ENCODE measurements at regions not wholly inside any gene's neighbourhood (a gene's known extent, or its start where the extent isn't known, plus 50 kb on each side); places are given as distances from the start of the nearest gene placed in this dataset.

GRCh38 chr4:184282895-184283654 lies 65.4 kb upstream of the ENPP6 start:
- no peaks in the 10 kb centered on the region for H4K20me1 ChIP-seq (replicated peaks in 1 of 2; ENCODE audit: control insufficient read depth in 1 of 2, insufficient read depth in 2 of 2, low read length in 2 of 2)
- H3K4me3 ChIP-seq (ENCODE audit: extremely low read depth in 1 of 4, insufficient read depth in 2 of 4, low read depth in 3 of 4, low read length in 4 of 4): no peak overlapping the region
- H3K9me3 ChIP-seq (ENCODE audit: insufficient read depth in 2 of 2, low read depth in 1 of 2, low read length in 1 of 2): no peaks in the 10 kb centered on the region
- no peak overlapping the region for H3K27ac ChIP-seq (ENCODE audit: low read depth, low read length)
- no peaks in the 10 kb centered on the region for H3K27me3 ChIP-seq (replicated peaks in 1 of 4; ENCODE audit: control insufficient read depth in 3 of 4, extremely low read depth in 1 of 4, insufficient read depth in 3 of 4, low read length in 3 of 4)
- no peak overlapping the region for H3K56ac ChIP-seq (replicated peaks; ENCODE audit: insufficient read length, low read depth, low read length)
- no peak overlapping the region for H4K8ac ChIP-seq (ENCODE audit: extremely low read depth, insufficient read depth, low read length)
- DNase-seq (ENCODE audit: low read depth in 1 of 2, low spot score in 2 of 2): no peak
- H2BK15ac ChIP-seq (ENCODE audit: low read length): no peak overlapping the region
- H3K9ac ChIP-seq (replicated peaks in 1 of 4; ENCODE audit: extremely low read depth in 1 of 4, low read depth in 3 of 4, low read length in 3 of 4): no peak overlapping the region
- no peaks in the 10 kb centered on the region for H3K79me2 ChIP-seq (ENCODE audit: control insufficient read depth in 1 of 2, insufficient read depth in 2 of 2, low read length in 2 of 2)
- H3K23ac ChIP-seq (ENCODE audit: insufficient read length): no peak overlapping the region
- POLR2A ChIA-PET (ENCODE audit: partially characterized antibody): no interaction called here
- no peak overlapping the region for H2BK20ac ChIP-seq (ENCODE audit: low read length)
- FAIRE-seq: no peak
- no peak overlapping the region for H2BK5ac ChIP-seq (ENCODE audit: low read depth, low read length)
- no peaks in the 10 kb centered on the region for H3K79me1 ChIP-seq (ENCODE audit: low read depth, low read length)
- H3K4me1 ChIP-seq (replicated peaks in 1 of 4; ENCODE audit: control insufficient read depth in 3 of 4, insufficient read depth in 4 of 4, low read length in 3 of 4): peaks cover 0 to 4% (median 0%) of the 10 kb centered on the region in 4 experiments; a peak in 2 of 7 replicates
- H3K4me2 ChIP-seq (ENCODE audit: insufficient read depth in 1 of 2, low read depth in 2 of 2, low read length in 2 of 2): no peak overlapping the region
- no peak overlapping the region for H2BK120ac ChIP-seq (replicated peaks; ENCODE audit: low read depth, low read length)
- no peak overlapping the region for H3K14ac ChIP-seq (ENCODE audit: insufficient read length)
- H2BK12ac ChIP-seq (ENCODE audit: low read depth, low read length): no peak overlapping the region
- no peak overlapping the region for H3K18ac ChIP-seq (ENCODE audit: extremely low read depth, low read length)
- no peak overlapping the region for H2AK5ac ChIP-seq (ENCODE audit: low read depth, low read length)
- no peaks in the 10 kb centered on the region for H3K36me3 ChIP-seq (ENCODE audit: control insufficient read depth in 2 of 4, insufficient read depth in 4 of 4, low read length in 3 of 4)
- no peak overlapping the region for H3K4ac ChIP-seq (replicated peaks; ENCODE audit: insufficient read length, low read depth, low read length)
- 95% methylated on average over 9 of the region's 9 CpGs; no CpG with 5 or more reads in 1 of the 2 experiments for WGBS, 2 experiments (ENCODE audit: extremely low coverage in 1 of 2, insufficient coverage in 1 of 2, insufficient read length in 1 of 2, insufficient replicate concordance in 2 of 2, low coverage in 1 of 2, low lambda C conversion rate in 2 of 2, missing lambda C conversion rate in 1 of 2)
- H4K91ac ChIP-seq (replicated peaks; ENCODE audit: insufficient read length, low read length): no peak overlapping the region
- no peak overlapping the region for H4K5ac ChIP-seq (ENCODE audit: insufficient read length, low read depth, low read length)
- no peaks in the 10 kb centered on the region for H3K23me2 ChIP-seq (ENCODE audit: low read depth, low read length)
- CTCF ChIA-PET (ENCODE audit: partially characterized antibody): interaction anchor here (0.8 to 2.2 kb wide), 6 partner anchors 9 to 376 kb away, joined by 3 to 6 read pairs (median 3); no protein-coding TSS in a partner anchor
- H2AFZ ChIP-seq (ENCODE audit: low read length): no peak overlapping the region
- TF ChIP-seq, protein P1, sequence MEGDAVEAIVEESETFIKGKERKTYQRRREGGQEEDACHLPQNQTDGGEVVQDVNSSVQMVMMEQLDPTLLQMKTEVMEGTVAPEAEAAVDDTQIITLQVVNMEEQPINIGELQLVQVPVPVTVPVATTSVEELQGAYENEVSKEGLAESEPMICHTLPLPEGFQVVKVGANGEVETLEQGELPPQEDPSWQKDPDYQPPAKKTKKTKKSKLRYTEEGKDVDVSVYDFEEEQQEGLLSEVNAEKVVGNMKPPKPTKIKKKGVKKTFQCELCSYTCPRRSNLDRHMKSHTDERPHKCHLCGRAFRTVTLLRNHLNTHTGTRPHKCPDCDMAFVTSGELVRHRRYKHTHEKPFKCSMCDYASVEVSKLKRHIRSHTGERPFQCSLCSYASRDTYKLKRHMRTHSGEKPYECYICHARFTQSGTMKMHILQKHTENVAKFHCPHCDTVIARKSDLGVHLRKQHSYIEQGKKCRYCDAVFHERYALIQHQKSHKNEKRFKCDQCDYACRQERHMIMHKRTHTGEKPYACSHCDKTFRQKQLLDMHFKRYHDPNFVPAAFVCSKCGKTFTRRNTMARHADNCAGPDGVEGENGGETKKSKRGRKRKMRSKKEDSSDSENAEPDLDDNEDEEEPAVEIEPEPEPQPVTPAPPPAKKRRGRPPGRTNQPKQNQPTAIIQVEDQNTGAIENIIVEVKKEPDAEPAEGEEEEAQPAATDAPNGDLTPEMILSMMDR (IDR thresholded peaks at IDR 0.05; ENCODE audit: control extremely low read depth in 1 of 3, insufficient read depth in 1 of 3, low read depth in 1 of 3, low read length in 3 of 3): no peak
- TF ChIP-seq SP4 (IDR thresholded peaks at IDR 0.05; ENCODE audit: low read length) (no peak), SP1 (IDR thresholded peaks at IDR 0.05; ENCODE audit: low read depth, low read length) (no peak), KDM4A (IDR thresholded peaks at IDR 0.05; ENCODE audit: low read depth, low read length, severe bottlenecking) (no peak), ZNF274 (IDR thresholded peaks at IDR 0.05; ENCODE audit: borderline replicate concordance, extremely low read depth, low read length) (no peak), GABPA (IDR thresholded peaks at IDR 0.05; ENCODE audit: borderline replicate concordance, insufficient read depth, low read length) (no peak), GTF2F1 (IDR thresholded peaks at IDR 0.05; ENCODE audit: borderline replicate concordance, low read depth, low read length) (no peak), SIN3A (conservative IDR thresholded peaks at IDR 0.05 in 1 of 2, IDR thresholded peaks at IDR 0.05 in 1 of 2; ENCODE audit: low read depth in 1 of 2, low read length in 2 of 2) (no peak), RAD21 (IDR thresholded peaks at IDR 0.05 in 1 of 2, conservative IDR thresholded peaks at IDR 0.05 in 1 of 2; ENCODE audit: low read depth in 2 of 2, low read length in 2 of 2) (no peak)
